HT1080 (cell line): ENCODE measurements at regions not wholly inside any gene's neighbourhood (a gene's known extent, or its start where the extent isn't known, plus 50 kb on each side); places are given as distances from the start of the nearest gene placed in this dataset.

ENCODE experiments used
- DNase-seq: peaks from one replicate; pipeline ENCODE4 v3.0.0-alpha.2; 2015; ENCODE audit warnings: low read depth

GRCh38 chr14:34246206-34246605 lies 215.8 kb downstream of the SPTSSA start:
- DNase-seq = no peak

GRCh38 chr14:34243401-34243800 lies 218.6 kb downstream of the SPTSSA start:
- no peak for DNase-seq

GRCh38 chr14:34243001-34243400 lies 219.0 kb downstream of the SPTSSA start:
- no peak for DNase-seq

- no peak for DNase-seq
Observed at GRCh38 chr14:34241185-34241711, 220.8 kb downstream of the SPTSSA start.

- no peak for DNase-seq
Observed at GRCh38 chr14:34238610-34239009, 223.4 kb downstream of the SPTSSA start.

- DNase-seq = no peak
Observed at GRCh38 chr14:34237677-34238076, 224.4 kb downstream of the SPTSSA start.

- DNase-seq = no peak
Observed at GRCh38 chr14:34237081-34237480, 225.0 kb downstream of the SPTSSA start.

- no peak for DNase-seq
Observed at GRCh38 chr14:34235643-34236300, 226.3 kb downstream of the SPTSSA start.

GRCh38 chr14:34234258-34234657 lies 227.8 kb downstream of the SPTSSA start:
- no peak for DNase-seq

- no peak for DNase-seq
Observed at GRCh38 chr14:34233619-34234018, 228.4 kb downstream of the SPTSSA start.

- DNase-seq = no peak
Observed at GRCh38 chr14:34232790-34233189, 229.2 kb downstream of the SPTSSA start.

- DNase-seq = no peak
Observed at GRCh38 chr14:34231626-34232025, 230.4 kb downstream of the SPTSSA start.

GRCh38 chr14:34229140-34229539 lies 232.9 kb downstream of the SPTSSA start:
- DNase-seq = no peak

- DNase-seq = no peak
Observed at GRCh38 chr14:34228650-34228976, 233.4 kb downstream of the SPTSSA start.

GRCh38 chr14:34227834-34228649 lies 234.0 kb downstream of the SPTSSA start:
- peak; percentile 26 for DNase-seq

- DNase-seq = no peak
Observed at GRCh38 chr14:34224221-34224620, 237.8 kb downstream of the SPTSSA start.

GRCh38 chr14:34223373-34224148 lies 238.5 kb downstream of the SPTSSA start:
- DNase-seq = no peak

GRCh38 chr14:34222867-34223266 lies 239.2 kb downstream of the SPTSSA start:
- DNase-seq = no peak

GRCh38 chr14:34222122-34222521 lies 239.9 kb downstream of the SPTSSA start:
- no peak for DNase-seq

- no peak for DNase-seq
Observed at GRCh38 chr14:34220921-34221320, 241.1 kb downstream of the SPTSSA start.

GRCh38 chr14:34220378-34220706 lies 241.7 kb downstream of the SPTSSA start:
- no peak for DNase-seq
